Anterior cingulate cortex (tissue), 58 donors: ENCODE measurements at regions not wholly inside any gene's neighbourhood (a gene's known extent, or its start where the extent isn't known, plus 50 kb on each side); places are given as distances from the start of the nearest gene placed in this dataset.
"Not testable (repeated sequence)": the region's sequence is repeated elsewhere in the genome, so short reads cannot be mapped to it uniquely, and the experiment has no call there.

Experiments
- DNase-seq, 58 donors: peaks; one replicate each; lab custom pipeline; 2025; lab: John Stamatoyannopoulos, UW

- DNase-seq = no peak
Observed at GRCh38 chr5:158524070-158524469, 575.6 kb downstream of the EBF1 start.

- DNase-seq = no peak
Observed at GRCh38 chr5:158522776-158523175, 576.9 kb downstream of the EBF1 start.

- no peak for DNase-seq
Observed at GRCh38 chr5:158521995-158522394, 577.7 kb downstream of the EBF1 start.

- DNase-seq = no peak
Observed at GRCh38 chr5:158519433-158520021, 580.2 kb downstream of the EBF1 start.

- no peak for DNase-seq
Observed at GRCh38 chr5:158516521-158516920, 583.2 kb downstream of the EBF1 start.

GRCh38 chr5:158514986-158515359 is 584.7 kb downstream of the EBF1 start:
- DNase-seq = no peak

GRCh38 chr5:158514319-158514985 is 585.3 kb downstream of the EBF1 start:
- DNase-seq = no peak

GRCh38 chr5:158513490-158514318 is 586.0 kb downstream of the EBF1 start:
- DNase-seq = no peak

- DNase-seq = no peak
Observed at GRCh38 chr5:158511454-158511853, 588.3 kb downstream of the EBF1 start.

- DNase-seq = no peak
Observed at GRCh38 chr5:158510479-158510878, 589.2 kb downstream of the EBF1 start.

- DNase-seq = no peak
Observed at GRCh38 chr5:158506648-158507047, 593.1 kb downstream of the EBF1 start.

GRCh38 chr5:158502686-158503085 is 597.0 kb downstream of the EBF1 start:
- peak in 4 of 58 donors; percentile 2 to 4 (median 4) for DNase-seq

- DNase-seq = no peak
Observed at GRCh38 chr5:158499892-158500418, 599.8 kb downstream of the EBF1 start.

GRCh38 chr5:158499075-158499891 is 600.4 kb downstream of the EBF1 start:
- DNase-seq = no peak

GRCh38 chr5:158496624-158497023 is 603.1 kb downstream of the EBF1 start:
- DNase-seq = no peak

GRCh38 chr5:158494541-158494940 is 605.2 kb downstream of the EBF1 start:
- DNase-seq = no peak

- DNase-seq = not testable (repeated sequence)
Observed at GRCh38 chr5:158494044-158494443, 605.7 kb downstream of the EBF1 start.

GRCh38 chr5:158492841-158493242 is 606.9 kb downstream of the EBF1 start:
- DNase-seq = no peak

- no peak for DNase-seq
Observed at GRCh38 chr5:158492136-158492535, 607.6 kb downstream of the EBF1 start.

- no peak for DNase-seq
Observed at GRCh38 chr5:158487664-158488063, 612.1 kb downstream of the EBF1 start.
